ENCODE measurements at regions not wholly inside any gene's neighbourhood (a gene's known extent, or its start where the extent isn't known, plus 50 kb on each side); places are given as distances from the start of the nearest gene placed in this dataset.

DNA sequence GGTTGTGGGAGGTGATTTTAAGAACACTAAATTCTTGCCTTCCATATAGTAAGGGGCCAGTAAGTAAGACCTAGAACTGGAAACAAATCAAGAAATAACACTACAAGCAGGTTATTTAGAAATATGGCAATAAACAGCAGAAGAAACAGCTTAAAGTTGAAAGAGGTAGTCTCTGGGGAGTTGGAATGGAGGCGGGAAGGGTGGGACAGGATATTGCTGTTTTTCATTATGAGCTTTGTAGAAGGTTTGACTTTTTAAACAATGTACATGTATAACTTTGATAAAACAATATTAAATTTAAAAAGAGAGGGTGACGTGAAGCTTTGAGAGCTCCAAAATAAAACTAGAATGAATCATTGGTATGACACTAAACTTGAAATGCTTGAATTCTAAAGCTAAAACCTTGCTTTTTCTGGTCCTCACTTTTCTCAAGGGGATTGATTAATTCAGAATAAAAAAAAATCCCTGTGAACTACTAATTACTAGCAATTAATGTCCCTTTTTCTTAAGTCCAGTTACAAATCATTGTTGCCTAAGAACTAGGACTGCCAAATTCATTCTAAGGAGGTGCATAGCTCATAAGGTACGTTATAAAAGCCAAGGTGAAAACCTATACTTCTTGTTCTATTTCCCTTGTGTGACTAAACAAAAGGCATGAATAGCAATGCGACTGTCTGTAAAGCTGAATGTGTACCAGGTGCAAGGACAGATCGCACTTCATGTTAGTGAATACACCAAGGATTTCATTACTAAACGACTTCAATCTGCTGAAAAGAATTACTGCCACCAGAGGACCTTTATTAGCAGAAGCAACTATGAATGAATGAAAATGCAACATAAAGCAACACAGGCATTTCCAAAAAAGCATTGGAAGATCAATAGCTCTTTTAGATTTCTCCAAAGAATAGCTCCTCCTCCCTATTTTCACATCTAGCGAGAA lies 177.5 kb downstream of the RBM43 start:
- H3K4me3 ChIP-seq (replicated peaks in 1 of 3; ENCODE audit: insufficient read depth in 1 of 3, low read depth in 1 of 3, low read length in 3 of 3), result no peak overlapping the region
- H3K36me3 ChIP-seq (ENCODE audit: control insufficient read depth in 2 of 2, extremely low read depth in 1 of 2, insufficient read depth in 2 of 2, low read length in 2 of 2), result no peaks in the 10 kb centered on the region
- H3K27ac ChIP-seq (ENCODE audit: insufficient read depth, low read depth, low read length), result no peak overlapping the region
- no peaks in the 10 kb centered on the region for H3K4me1 ChIP-seq (ENCODE audit: control insufficient read depth, extremely low read depth, insufficient read depth, low read length)
- no peak overlapping the region for H2AFZ ChIP-seq (ENCODE audit: low read depth, low read length)
- DNase-seq (ENCODE audit: low read depth, low spot score), result no peak
- no peaks in the 10 kb centered on the region for H3K9me3 ChIP-seq (replicated peaks; ENCODE audit: control insufficient read depth, insufficient read depth, low read length)
- H3K4me2 ChIP-seq (ENCODE audit: insufficient read depth, low read length), result no peak overlapping the region
- no peaks in the 10 kb centered on the region for H3K79me2 ChIP-seq (ENCODE audit: control insufficient read depth, insufficient read depth, low read length)
- CTCF ChIA-PET, result interaction anchor here (1.2 to 1.7 kb wide), 4 partner anchors 11 to 155 kb away, joined by 3 to 9 read pairs (median 7); no protein-coding TSS in a partner anchor
- intact Hi-C loops (cut with micrococcal nuclease), result no loop called here
- H3K9ac ChIP-seq (replicated peaks; ENCODE audit: extremely low read depth, insufficient read depth, low read length), result no peak overlapping the region
- H3K9me1 ChIP-seq (replicated peaks; ENCODE audit: control insufficient read depth, extremely low read depth, insufficient read depth, low read length), result no peaks in the 10 kb centered on the region
- H3K27me3 ChIP-seq (ENCODE audit: control insufficient read depth in 2 of 2, insufficient read depth in 2 of 2, low read length in 2 of 2), result no peaks in the 10 kb centered on the region
- BruUV-seq (replicated peaks), result no TSS peak
- H4K20me1 ChIP-seq (replicated peaks; ENCODE audit: control insufficient read depth, extremely low read depth, insufficient read depth, low read length), result no peaks in the 10 kb centered on the region
- TF ChIP-seq JUN (IDR thresholded peaks at IDR 0.05; ENCODE audit: borderline replicate concordance, insufficient read depth, insufficient read length, low read depth) (no peak), POLR2AphosphoS5 (IDR thresholded peaks at IDR 0.05; ENCODE audit: insufficient read depth, low read depth, low read length) (no peak), GATA2 (IDR thresholded peaks at IDR 0.05; ENCODE audit: insufficient read depth, insufficient read length, low read depth, low read length) (no peak), EZH2 (IDR thresholded peaks at IDR 0.05; ENCODE audit: borderline replicate concordance, low read depth, low read length, severe bottlenecking) (no peak)
- TF ChIP-seq, protein P1, sequence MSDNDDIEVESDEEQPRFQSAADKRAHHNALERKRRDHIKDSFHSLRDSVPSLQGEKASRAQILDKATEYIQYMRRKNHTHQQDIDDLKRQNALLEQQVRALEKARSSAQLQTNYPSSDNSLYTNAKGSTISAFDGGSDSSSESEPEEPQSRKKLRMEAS (IDR thresholded peaks at IDR 0.05; ENCODE audit: insufficient read depth, insufficient read length), result no peak
- TF ChIP-seq, protein P2, sequence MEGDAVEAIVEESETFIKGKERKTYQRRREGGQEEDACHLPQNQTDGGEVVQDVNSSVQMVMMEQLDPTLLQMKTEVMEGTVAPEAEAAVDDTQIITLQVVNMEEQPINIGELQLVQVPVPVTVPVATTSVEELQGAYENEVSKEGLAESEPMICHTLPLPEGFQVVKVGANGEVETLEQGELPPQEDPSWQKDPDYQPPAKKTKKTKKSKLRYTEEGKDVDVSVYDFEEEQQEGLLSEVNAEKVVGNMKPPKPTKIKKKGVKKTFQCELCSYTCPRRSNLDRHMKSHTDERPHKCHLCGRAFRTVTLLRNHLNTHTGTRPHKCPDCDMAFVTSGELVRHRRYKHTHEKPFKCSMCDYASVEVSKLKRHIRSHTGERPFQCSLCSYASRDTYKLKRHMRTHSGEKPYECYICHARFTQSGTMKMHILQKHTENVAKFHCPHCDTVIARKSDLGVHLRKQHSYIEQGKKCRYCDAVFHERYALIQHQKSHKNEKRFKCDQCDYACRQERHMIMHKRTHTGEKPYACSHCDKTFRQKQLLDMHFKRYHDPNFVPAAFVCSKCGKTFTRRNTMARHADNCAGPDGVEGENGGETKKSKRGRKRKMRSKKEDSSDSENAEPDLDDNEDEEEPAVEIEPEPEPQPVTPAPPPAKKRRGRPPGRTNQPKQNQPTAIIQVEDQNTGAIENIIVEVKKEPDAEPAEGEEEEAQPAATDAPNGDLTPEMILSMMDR (IDR thresholded peaks at IDR 0.05; ENCODE audit: extremely low read depth in 1 of 2, insufficient read depth in 1 of 2, low read depth in 1 of 2, low read length in 2 of 2), result no peak
- FAIRE-seq, result no peak
- POLR2A ChIA-PET, result no interaction called here
- dilution Hi-C loops (cut with MboI; ENCODE audit: extremely low pct_ligation_motif_present, low sequenced_read_pairs), result no loop called here

Measured in endothelial cell of umbilical vein (primary cell).